Natural killer cell treated with Interleukin-12 subunit alpha and Interleukin-12 subunit beta and Interleukin-15 and Interleukin-18, amount 100 ng/mL, for 72 hours (primary cell): ENCODE measurements at regions not wholly inside any gene's neighbourhood (a gene's known extent, or its start where the extent isn't known, plus 50 kb on each side); places are given as distances from the start of the nearest gene placed in this dataset.
"Not testable (repeated sequence)": the region's sequence is repeated elsewhere in the genome, so short reads cannot be mapped to it uniquely, and the experiment has no call there.

ENCODE experiments used
- ATAC-seq, 2 donors: fragments of 150-1000 bp; cut with Tn5 transposase in 1 of 2; sonication (Bioruptor Pico), chemical (Tn5 transposase) in 1 of 2; 2 replicates each; pipeline ENCODE4 v1.10.0; 2021
- DNase-seq: peaks from one replicate; pipeline ENCODE4 v3.0.0; 2022; ENCODE audit warnings: low spot score
- H3K27ac Mint-ChIP-seq, 2 donors: 1 replicate in 1 of 2; 2 replicates in 1 of 2; pipeline ENCODE4 v1.8.0; 2022; ENCODE audit warnings: mixed read lengths in 2 of 2, mild to moderate bottlenecking in 1 of 2, moderate library complexity in 1 of 2
- H3K27me3 Mint-ChIP-seq, 2 donors: 1 replicate in 1 of 2; 2 replicates in 1 of 2; pipeline ENCODE4 v1.8.0; 2022; ENCODE audit warnings: mixed read lengths in 2 of 2
- H3K36me3 Mint-ChIP-seq: one replicate; pipeline ENCODE4 v1.8.0; 2022; ENCODE audit warnings: mixed read lengths
- H3K4me1 Mint-ChIP-seq, 2 donors: 1 replicate in 1 of 2; 2 replicates in 1 of 2; pipeline ENCODE4 v1.8.0; 2022; ENCODE audit warnings: low read depth in 2 of 2, mixed read lengths in 2 of 2, mild to moderate bottlenecking in 1 of 2
- H3K4me3 Mint-ChIP-seq: one replicate; pipeline ENCODE4 v1.8.0; 2022; ENCODE audit warnings: mixed read lengths
- H3K9me3 Mint-ChIP-seq: 2 replicates; pipeline ENCODE4 v1.8.0; 2022; ENCODE audit warnings: mixed read lengths

GRCh38 chr9:82761956-82762355 is 301.0 kb downstream of the RASEF start:
- Mint-ChIP-seq H3K27ac (no peak overlapping the region), H3K4me1 (no peaks in the 10 kb centered on the region), H3K4me3 (no peak overlapping the region), H3K27me3 (no peaks in the 10 kb centered on the region), H3K9me3 (peaks cover 11% of the 10 kb centered on the region), H3K36me3 (no peaks in the 10 kb centered on the region)
- ATAC-seq (no peak), DNase-seq (no peak)

DNA sequence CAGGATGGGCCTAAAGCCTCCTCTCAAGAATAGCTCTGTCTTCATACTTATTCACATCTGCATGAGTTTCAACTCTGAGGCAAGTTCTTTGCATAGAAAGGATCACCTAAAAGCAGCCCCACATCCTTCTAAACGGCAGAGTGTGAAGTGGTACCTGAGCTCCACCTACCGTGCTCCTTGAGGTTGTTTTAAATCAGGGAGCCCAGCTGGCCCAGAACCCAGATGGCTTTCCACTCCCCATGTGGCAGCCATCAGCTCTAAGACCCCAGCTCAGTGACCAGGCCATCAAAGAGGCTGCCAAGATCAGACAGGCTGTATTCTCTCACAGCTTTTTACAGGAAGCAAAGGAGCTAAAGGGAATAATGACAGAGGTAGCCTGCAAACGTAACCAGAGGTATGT is 299.3 kb downstream of the RASEF start:
- no peaks in the 10 kb centered on the region for H3K36me3 Mint-ChIP-seq
- no peaks in the 10 kb centered on the region for H3K4me1 Mint-ChIP-seq
- peaks cover 12% of the 10 kb centered on the region for H3K9me3 Mint-ChIP-seq
- ATAC-seq (no peak), DNase-seq (no peak)
- no peak overlapping the region for H3K27ac Mint-ChIP-seq
- H3K4me3 Mint-ChIP-seq, result no peak overlapping the region
- H3K27me3 Mint-ChIP-seq, result no peaks in the 10 kb centered on the region

DNA sequence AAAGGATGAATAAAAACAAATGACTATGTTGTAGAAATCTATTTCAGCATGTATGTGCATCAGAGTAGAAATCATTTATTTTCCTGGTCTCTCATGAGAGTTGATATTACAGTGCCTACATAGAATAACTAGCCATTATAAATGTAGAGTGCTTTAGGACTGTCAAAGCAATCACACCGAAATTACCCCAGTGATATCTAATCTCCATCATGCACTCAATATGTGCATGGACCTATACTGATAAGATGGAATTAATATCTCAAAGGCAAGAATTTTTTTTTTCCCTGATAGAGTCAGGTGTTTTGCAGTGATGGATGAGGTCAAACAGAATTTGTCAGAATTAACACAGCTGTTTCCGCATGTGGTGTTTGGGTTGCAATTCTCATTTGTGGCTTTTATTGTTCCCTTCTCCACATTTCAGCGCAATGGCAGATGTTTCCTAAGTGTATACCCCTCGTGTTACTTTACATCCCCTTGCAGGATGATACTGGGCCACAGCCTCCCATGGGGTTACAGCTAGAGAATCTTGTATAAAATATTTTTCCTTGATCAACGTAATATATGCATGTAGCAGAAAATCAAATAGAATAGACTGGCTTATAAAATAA is 298.8 kb downstream of the RASEF start:
- Mint-ChIP-seq H3K27me3 (no peaks in the 10 kb centered on the region), H3K9me3 (peaks cover 13% of the 10 kb centered on the region), H3K4me3 (no peak overlapping the region), H3K4me1 (no peaks in the 10 kb centered on the region), H3K36me3 (no peaks in the 10 kb centered on the region), H3K27ac (no peak overlapping the region)
- ATAC-seq (no peak), DNase-seq (no peak)

DNA sequence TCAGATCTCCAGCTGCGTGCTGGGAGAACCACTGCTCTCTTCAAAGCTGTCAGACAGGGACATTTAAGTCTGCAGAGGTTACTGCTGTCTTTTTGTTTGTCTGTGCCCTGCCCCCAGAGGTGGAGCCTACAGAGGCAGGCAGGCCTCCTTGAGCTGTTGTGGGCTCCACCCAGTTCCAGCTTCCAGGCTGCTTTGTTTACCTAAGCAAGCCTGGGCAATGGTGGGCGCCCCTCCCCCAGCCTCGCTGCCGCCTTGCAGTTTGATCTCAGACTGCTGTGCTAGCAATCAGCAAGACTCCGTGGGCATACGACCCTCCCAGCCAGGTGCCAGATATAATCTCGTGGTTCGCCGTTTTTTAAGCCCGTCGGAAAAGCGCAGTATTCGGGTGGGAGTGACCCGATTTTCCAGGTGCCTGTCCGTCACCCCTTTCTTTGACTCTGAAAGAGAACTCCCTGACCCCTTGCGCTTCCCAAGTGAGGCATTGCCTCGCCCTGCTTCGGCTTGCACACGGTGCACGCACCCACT is 288.2 kb downstream of the RASEF start:
- H3K9me3 Mint-ChIP-seq, H3K36me3 Mint-ChIP-seq, DNase-seq, H3K27ac Mint-ChIP-seq, ATAC-seq, H3K27me3 Mint-ChIP-seq, H3K4me3 Mint-ChIP-seq, H3K4me1 Mint-ChIP-seq: not testable (repeated sequence)

GRCh38 chr9:82776508-82776907 is 286.4 kb downstream of the RASEF start:
- Mint-ChIP-seq H3K4me1 (no peaks in the 10 kb centered on the region), H3K4me3 (no peak overlapping the region)
- no peak for DNase-seq

DNA sequence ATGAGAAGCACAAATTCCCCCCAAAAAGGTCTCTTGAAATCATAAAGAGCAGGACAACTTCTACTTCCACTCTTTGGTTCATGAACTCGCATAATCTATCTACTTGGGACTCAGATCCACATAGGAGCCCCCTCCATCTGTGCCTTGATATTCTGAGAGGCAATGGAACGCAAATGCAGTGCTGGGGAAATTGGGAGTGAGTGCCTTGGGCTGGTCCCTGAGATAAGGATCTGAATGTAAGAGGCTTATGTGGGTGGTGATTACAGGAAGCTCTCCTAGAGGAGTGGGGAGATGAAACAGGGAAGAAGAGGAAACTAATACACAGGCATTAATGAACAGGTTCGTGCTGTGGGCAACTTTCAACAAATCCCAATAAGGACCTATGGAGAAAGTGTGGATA is 285.6 kb downstream of the RASEF start:
- no peaks in the 10 kb centered on the region for H3K4me1 Mint-ChIP-seq
- H3K4me3 Mint-ChIP-seq, result no peak overlapping the region
- no peaks in the 10 kb centered on the region for H3K27me3 Mint-ChIP-seq
- no peak for DNase-seq
- H3K27ac Mint-ChIP-seq, result no peak overlapping the region
- no peak for ATAC-seq
- peaks cover 9% of the 10 kb centered on the region for H3K9me3 Mint-ChIP-seq
- no peaks in the 10 kb centered on the region for H3K36me3 Mint-ChIP-seq

More at GRCh38 chr9:82776508-82776907, 286.4 kb downstream of the RASEF start:
- peaks cover 6% of the 10 kb centered on the region for H3K9me3 Mint-ChIP-seq
- no peak for ATAC-seq
- H3K27me3 Mint-ChIP-seq, result no peaks in the 10 kb centered on the region
- no peak overlapping the region for H3K27ac Mint-ChIP-seq
- H3K36me3 Mint-ChIP-seq, result no peaks in the 10 kb centered on the region

- H3K27ac Mint-ChIP-seq, H3K9me3 Mint-ChIP-seq, H3K27me3 Mint-ChIP-seq, DNase-seq, H3K4me1 Mint-ChIP-seq, H3K4me3 Mint-ChIP-seq, ATAC-seq, H3K36me3 Mint-ChIP-seq: not testable (repeated sequence)
Observed at GRCh38 chr9:82778923-82779322, 284.0 kb downstream of the RASEF start.

GRCh38 chr9:82780017-82780416 is 282.9 kb downstream of the RASEF start:
- H3K4me1 Mint-ChIP-seq, result no peaks in the 10 kb centered on the region
- H3K27ac Mint-ChIP-seq, result no peak overlapping the region
- peaks cover 9% of the 10 kb centered on the region for H3K9me3 Mint-ChIP-seq
- H3K27me3 Mint-ChIP-seq, result no peaks in the 10 kb centered on the region
- ATAC-seq (no peak), DNase-seq (no peak)
- no peaks in the 10 kb centered on the region for H3K36me3 Mint-ChIP-seq
- no peak overlapping the region for H3K4me3 Mint-ChIP-seq

- Mint-ChIP-seq H3K27ac (no peak overlapping the region), H3K9me3 (peaks cover 9% of the 10 kb centered on the region), H3K27me3 (no peaks in the 10 kb centered on the region), H3K36me3 (no peaks in the 10 kb centered on the region), H3K4me1 (no peaks in the 10 kb centered on the region), H3K4me3 (no peak overlapping the region)
- ATAC-seq (no peak), DNase-seq (no peak)
Observed at GRCh38 chr9:82781921-82782392, 281.0 kb downstream of the RASEF start.

DNA sequence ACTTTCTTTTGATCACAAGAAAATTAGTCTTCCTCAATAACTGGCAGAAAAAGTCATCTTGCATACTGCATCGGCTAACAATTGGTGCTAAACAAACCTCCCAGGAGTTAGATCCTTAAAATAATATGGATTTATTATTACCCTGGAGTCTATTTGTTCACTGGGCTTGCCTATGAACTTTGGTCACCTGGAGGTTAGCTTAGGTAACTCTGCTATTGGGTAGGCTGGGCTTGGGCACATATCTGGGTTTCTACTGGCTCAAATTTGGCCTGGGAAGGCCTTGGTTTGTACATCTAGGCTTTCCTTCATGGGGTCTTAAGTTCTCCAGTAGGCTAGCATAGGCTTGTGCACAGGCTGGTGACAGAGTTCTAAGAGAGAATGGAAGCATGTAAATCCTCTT is 279.9 kb downstream of the RASEF start:
- H3K27me3 Mint-ChIP-seq, result no peaks in the 10 kb centered on the region
- H3K4me1 Mint-ChIP-seq, result no peaks in the 10 kb centered on the region
- no peaks in the 10 kb centered on the region for H3K36me3 Mint-ChIP-seq
- DNase-seq, result no peak
- ATAC-seq, result no peak
- H3K9me3 Mint-ChIP-seq, result peaks cover 7% of the 10 kb centered on the region
- no peak overlapping the region for H3K4me3 Mint-ChIP-seq
- H3K27ac Mint-ChIP-seq, result no peak overlapping the region

- Mint-ChIP-seq H3K27ac (no peak overlapping the region), H3K4me1 (no peaks in the 10 kb centered on the region), H3K4me3 (no peak overlapping the region), H3K36me3 (no peaks in the 10 kb centered on the region), H3K27me3 (no peaks in the 10 kb centered on the region), H3K9me3 (peaks cover 7% of the 10 kb centered on the region)
- ATAC-seq (no peak), DNase-seq (no peak)
Observed at GRCh38 chr9:82784589-82784988, 278.4 kb downstream of the RASEF start.

DNA sequence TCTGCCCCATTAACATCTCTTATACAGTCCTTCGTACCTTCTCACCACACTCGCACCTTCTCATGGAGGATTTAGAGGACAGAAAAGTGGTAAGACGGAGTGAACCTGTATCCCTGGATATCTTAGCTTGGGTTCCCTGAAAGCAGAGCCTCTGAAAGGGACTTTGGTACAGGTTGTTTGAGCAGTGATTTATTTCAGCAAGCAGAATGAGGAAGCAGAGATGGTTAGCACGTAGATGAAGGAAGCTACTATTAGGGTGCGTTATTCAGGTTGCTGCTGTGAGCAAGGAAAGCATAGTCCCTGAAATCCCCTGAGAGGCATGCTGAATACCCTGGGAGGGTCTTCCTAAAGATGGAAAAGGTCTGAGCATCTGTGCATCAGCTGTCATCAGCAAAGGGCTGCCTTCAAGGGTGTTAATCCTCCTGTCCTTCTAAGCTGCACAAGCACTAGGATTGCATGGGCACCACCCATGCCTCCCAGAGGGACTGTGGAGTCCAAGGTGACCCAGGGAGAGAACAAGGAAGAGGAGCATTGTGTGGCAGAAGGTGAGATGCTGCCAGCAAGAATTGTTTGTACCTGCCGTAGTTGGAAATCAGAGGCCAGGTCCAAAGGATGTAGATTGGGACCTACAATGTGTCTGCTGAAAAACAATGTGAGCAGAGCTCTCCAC is 273.7 kb downstream of the RASEF start:
- Mint-ChIP-seq H3K9me3 (peaks cover 4% of the 10 kb centered on the region), H3K4me1 (no peaks in the 10 kb centered on the region), H3K27ac (no peak overlapping the region), H3K36me3 (no peaks in the 10 kb centered on the region), H3K27me3 (no peaks in the 10 kb centered on the region), H3K4me3 (no peak overlapping the region)
- DNase-seq (no peak), ATAC-seq (no peak)

- no peak for DNase-seq
- no peak for ATAC-seq
- no peak overlapping the region for H3K4me3 Mint-ChIP-seq
- H3K4me1 Mint-ChIP-seq, result no peaks in the 10 kb centered on the region
- H3K36me3 Mint-ChIP-seq, result no peaks in the 10 kb centered on the region
- H3K27ac Mint-ChIP-seq, result no peak overlapping the region
- H3K9me3 Mint-ChIP-seq, result peaks cover 4% of the 10 kb centered on the region
- no peaks in the 10 kb centered on the region for H3K27me3 Mint-ChIP-seq
Observed at GRCh38 chr9:82790875-82791274, 272.1 kb downstream of the RASEF start.

GRCh38 chr9:82791692-82792091 is 271.2 kb downstream of the RASEF start:
- H3K4me1 Mint-ChIP-seq, result no peaks in the 10 kb centered on the region
- DNase-seq, result no peak
- no peaks in the 10 kb centered on the region for H3K27me3 Mint-ChIP-seq
- H3K4me3 Mint-ChIP-seq, result no peak overlapping the region
- H3K9me3 Mint-ChIP-seq, result peaks cover 4% of the 10 kb centered on the region
- H3K36me3 Mint-ChIP-seq, result no peaks in the 10 kb centered on the region
- ATAC-seq, result no peak
- H3K27ac Mint-ChIP-seq, result no peak overlapping the region
